MCF 10A (cell line): ENCODE measurements at regions not wholly inside any gene's neighbourhood (a gene's known extent, or its start where the extent isn't known, plus 50 kb on each side); places are given as distances from the start of the nearest gene placed in this dataset.
A peak's percentile ranks its signal among the peaks of the same experiment; 100 is the strongest.

Experiments
- BruUV-seq: library from RNA; stranded (reverse); fragments of 400-500 nt; replicated peaks from 2 replicates; lab custom pipeline; 2021; lab: Mats Ljungman, UMichigan
- CTCF ChIA-PET: fragments of 300-600 bp; sonication (Branson Sonifier 250); formaldehyde crosslinking; extraction: SDS; loops from one replicate; lab custom pipeline; 2021; ENCODE audit warnings: antibody characterized with exemption, inconsistent platforms; lab: Yijun Ruan, JAX
- POLR2A ChIA-PET: fragments of 300-600, 350-650 bp; sonication (Branson Sonifier 250); formaldehyde crosslinking; extraction: SDS; loops from one replicate; lab custom pipeline; 2020; ENCODE audit warnings: antibody characterized with exemption, inconsistent platforms; lab: Yijun Ruan, JAX
- DNase-seq: peaks from one replicate; pipeline ENCODE4 v3.0.0-alpha.2; 2018; ENCODE audit not compliant: unreplicated experiment
- H3K27ac Mint-ChIP-seq: one replicate; pipeline ENCODE4 v1.8.0; 2022; ENCODE audit warnings: mild to moderate bottlenecking, low read depth, mixed read lengths; ENCODE audit not compliant: unreplicated experiment
- H3K27me3 Mint-ChIP-seq: one replicate; pipeline ENCODE4 v1.8.0; 2022; ENCODE audit warnings: mixed read lengths; ENCODE audit not compliant: insufficient read depth, unreplicated experiment
- H3K36me3 Mint-ChIP-seq: one replicate; pipeline ENCODE4 v1.8.0; 2022; ENCODE audit warnings: mild to moderate bottlenecking, moderate library complexity, mixed read lengths; ENCODE audit not compliant: insufficient read depth, unreplicated experiment
- H3K4me1 Mint-ChIP-seq: one replicate; pipeline ENCODE4 v1.8.0; 2022; ENCODE audit warnings: mixed read lengths; ENCODE audit not compliant: insufficient read depth, unreplicated experiment
- H3K4me3 Mint-ChIP-seq: one replicate; pipeline ENCODE4 v1.8.0; 2022; ENCODE audit warnings: mild to moderate bottlenecking, moderate library complexity, mixed read lengths; ENCODE audit not compliant: unreplicated experiment
- H3K9me3 Mint-ChIP-seq: one replicate; pipeline ENCODE4 v1.8.0; 2022; ENCODE audit warnings: mixed read lengths; ENCODE audit not compliant: unreplicated experiment
- CTCF ChIP-seq: fragments of 200-600 bp; IDR thresholded peaks from one replicate; pipeline ENCODE4 v1.8.0; 2022; ENCODE audit warnings: antibody characterized with exemption, mild to moderate bottlenecking; ENCODE audit not compliant: unreplicated experiment
- intact Hi-C: fragments of 100-400 bp; cut with micrococcal nuclease; formaldehyde crosslinking; loops from 2 replicates; pipeline ENCODE4 v1.14.1; 2022

DNA sequence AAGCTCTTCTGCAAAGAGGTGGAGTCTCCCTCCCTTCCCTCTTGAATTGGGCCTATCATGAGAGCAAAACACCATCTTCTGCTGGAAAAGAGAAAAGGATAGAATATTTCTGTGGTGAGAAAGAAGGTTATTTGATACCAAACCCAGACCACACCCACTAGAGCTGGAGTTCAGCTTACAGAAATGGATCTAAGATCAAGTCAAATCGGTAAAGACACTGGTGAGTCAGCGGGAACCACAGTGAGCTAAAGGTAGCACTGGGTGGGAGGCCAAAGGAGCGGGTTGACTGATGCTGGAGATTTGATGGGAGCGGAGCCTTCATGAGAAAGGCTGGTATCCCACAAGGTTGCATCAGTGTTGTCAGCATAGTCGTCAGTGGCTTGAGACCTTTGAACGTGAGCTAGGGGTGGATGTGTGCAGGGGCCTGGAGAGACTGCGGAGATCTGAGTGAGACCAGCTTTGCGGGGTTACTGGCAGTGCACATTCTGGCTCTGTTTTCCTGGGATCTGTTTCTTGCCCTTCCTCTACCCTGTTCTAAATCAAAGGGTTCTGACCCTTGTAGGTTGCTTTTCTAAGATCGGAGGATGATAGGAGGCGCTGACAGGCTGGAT lies 106.4 kb upstream of the SCOC start:
- DNase-seq: no peak
- no peak overlapping the region for H3K4me3 Mint-ChIP-seq
- H3K36me3 Mint-ChIP-seq: no peaks in the 10 kb centered on the region
- no peaks in the 10 kb centered on the region for H3K27me3 Mint-ChIP-seq
- intact Hi-C loops: no loop called here
- ChIA-PET POLR2A (no interaction called here), CTCF (no interaction called here)
- H3K27ac Mint-ChIP-seq: no peak overlapping the region
- no peaks in the 10 kb centered on the region for H3K9me3 Mint-ChIP-seq
- no TSS peak for BruUV-seq
- no peak for TF ChIP-seq CTCF
- H3K4me1 Mint-ChIP-seq: peaks cover 6% of the 10 kb centered on the region

DNA sequence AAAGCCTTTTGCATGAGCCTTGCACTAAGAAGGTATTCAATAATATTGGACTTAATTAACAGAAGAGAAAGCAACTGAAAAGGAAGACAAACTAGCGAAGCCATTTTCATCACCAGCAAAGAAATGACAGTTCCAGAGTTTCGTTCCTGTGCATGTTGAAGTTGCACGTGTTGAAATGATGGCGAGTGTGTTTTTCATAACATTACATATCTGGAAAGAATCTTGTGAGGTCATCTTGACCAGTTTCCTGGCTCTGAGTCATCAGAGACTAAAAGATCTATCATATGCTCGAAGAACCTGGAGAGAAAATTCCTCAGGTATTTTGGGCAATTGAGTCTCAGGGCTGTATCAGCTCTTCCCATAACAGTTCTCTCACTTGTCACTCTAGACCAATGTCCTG lies 106.2 kb upstream of the MAML3 start:
- POLR2A ChIA-PET: interaction anchor here (0.6 to 1.1 kb wide), 2 partner anchors 275 to 372 kb away, joined by 3 read pairs; no protein-coding TSS in a partner anchor
- H3K4me3 Mint-ChIP-seq: no peak overlapping the region
- H3K27ac Mint-ChIP-seq: no peak overlapping the region
- TF ChIP-seq CTCF: no peak
- CTCF ChIA-PET: interaction anchor here (0.6 to 1.1 kb wide), 3 partner anchors 71 to 603 kb away, joined by 3 to 6 read pairs (median 4); no protein-coding TSS in a partner anchor
- H3K9me3 Mint-ChIP-seq: no peaks in the 10 kb centered on the region
- peak; percentile 70 for DNase-seq
- no peaks in the 10 kb centered on the region for H3K36me3 Mint-ChIP-seq
- intact Hi-C loops: loop anchor here (2.0 to 5.0 kb wide), 2 partner anchors 47 to 67 kb away; no protein-coding TSS in a partner anchor
- peaks cover 19% of the 10 kb centered on the region for H3K4me1 Mint-ChIP-seq
- no TSS peak for BruUV-seq
- H3K27me3 Mint-ChIP-seq: no peaks in the 10 kb centered on the region

- DNase-seq: no peak
- TF ChIP-seq CTCF: no peak
- BruUV-seq: no TSS peak
- intact Hi-C loops: loop anchor here (10.0 kb wide), 1 partner anchor 356 kb away; no protein-coding TSS in a partner anchor
- CTCF ChIA-PET: interaction anchor here (0.6 kb wide), 2 partner anchors 59 to 81 kb away, joined by 3 to 4 read pairs; no protein-coding TSS in a partner anchor
- POLR2A ChIA-PET: interaction anchor here (0.7 kb wide), 1 partner anchor 13 kb away, joined by 3 read pairs; no protein-coding TSS in a partner anchor
- H3K27me3 Mint-ChIP-seq: no peaks in the 10 kb centered on the region
- no peaks in the 10 kb centered on the region for H3K36me3 Mint-ChIP-seq
- H3K4me3 Mint-ChIP-seq: no peak overlapping the region
- H3K27ac Mint-ChIP-seq: no peak overlapping the region
- H3K4me1 Mint-ChIP-seq: peaks cover 20% of the 10 kb centered on the region
- H3K9me3 Mint-ChIP-seq: no peaks in the 10 kb centered on the region
Measured at GRCh38 chr4:140258476-140258875, 104.5 kb upstream of the MAML3 start.

- H3K27ac Mint-ChIP-seq: no peak overlapping the region
- H3K4me3 Mint-ChIP-seq: no peak overlapping the region
- BruUV-seq: no TSS peak
- H3K27me3 Mint-ChIP-seq: no peaks in the 10 kb centered on the region
- ChIA-PET POLR2A (no interaction called here), CTCF (interaction anchor here (0.6 to 1.5 kb wide), 5 partner anchors 54 to 601 kb away, joined by 3 to 5 read pairs (median 4); no protein-coding TSS in a partner anchor)
- intact Hi-C loops: loop anchor here (10.0 kb wide), 1 partner anchor 357 kb away; no protein-coding TSS in a partner anchor
- no peak for TF ChIP-seq CTCF
- DNase-seq: no peak
- peaks cover 23% of the 10 kb centered on the region for H3K4me1 Mint-ChIP-seq
- no peaks in the 10 kb centered on the region for H3K9me3 Mint-ChIP-seq
- no peaks in the 10 kb centered on the region for H3K36me3 Mint-ChIP-seq
Measured at GRCh38 chr4:140257461-140258305, 103.7 kb upstream of the MAML3 start.
